HL-60 (cell line): ENCODE measurements at regions not wholly inside any gene's neighbourhood (a gene's known extent, or its start where the extent isn't known, plus 50 kb on each side); places are given as distances from the start of the nearest gene placed in this dataset.
"Not testable (repeated sequence)": the region's sequence is repeated elsewhere in the genome, so short reads cannot be mapped to it uniquely, and the experiment has no call there.

Source experiments
- POLR2AphosphoS5 ChIP-seq: IDR thresholded peaks from 2 replicates; pipeline ENCODE4 v1.6.1; 2012; ENCODE audit warnings: low read depth
- SPI1 ChIP-seq: IDR thresholded peaks from 2 replicates; pipeline ENCODE4 v1.6.1; 2012; ENCODE audit warnings: low read depth, mild to moderate bottlenecking, borderline replicate concordance
- TF ChIP-seq, protein P1 (sequence below): IDR thresholded peaks from one replicate; pipeline ENCODE4 v1.5.1; 2011; ENCODE audit warnings: low read length, control low read depth, inconsistent platforms; ENCODE audit not compliant: insufficient read depth
- TF ChIP-seq, protein P2 (sequence below): IDR thresholded peaks from 2 replicates; pipeline ENCODE4 v1.6.1; 2012; ENCODE audit warnings: low read depth; ENCODE audit not compliant: insufficient replicate concordance

DNA sequence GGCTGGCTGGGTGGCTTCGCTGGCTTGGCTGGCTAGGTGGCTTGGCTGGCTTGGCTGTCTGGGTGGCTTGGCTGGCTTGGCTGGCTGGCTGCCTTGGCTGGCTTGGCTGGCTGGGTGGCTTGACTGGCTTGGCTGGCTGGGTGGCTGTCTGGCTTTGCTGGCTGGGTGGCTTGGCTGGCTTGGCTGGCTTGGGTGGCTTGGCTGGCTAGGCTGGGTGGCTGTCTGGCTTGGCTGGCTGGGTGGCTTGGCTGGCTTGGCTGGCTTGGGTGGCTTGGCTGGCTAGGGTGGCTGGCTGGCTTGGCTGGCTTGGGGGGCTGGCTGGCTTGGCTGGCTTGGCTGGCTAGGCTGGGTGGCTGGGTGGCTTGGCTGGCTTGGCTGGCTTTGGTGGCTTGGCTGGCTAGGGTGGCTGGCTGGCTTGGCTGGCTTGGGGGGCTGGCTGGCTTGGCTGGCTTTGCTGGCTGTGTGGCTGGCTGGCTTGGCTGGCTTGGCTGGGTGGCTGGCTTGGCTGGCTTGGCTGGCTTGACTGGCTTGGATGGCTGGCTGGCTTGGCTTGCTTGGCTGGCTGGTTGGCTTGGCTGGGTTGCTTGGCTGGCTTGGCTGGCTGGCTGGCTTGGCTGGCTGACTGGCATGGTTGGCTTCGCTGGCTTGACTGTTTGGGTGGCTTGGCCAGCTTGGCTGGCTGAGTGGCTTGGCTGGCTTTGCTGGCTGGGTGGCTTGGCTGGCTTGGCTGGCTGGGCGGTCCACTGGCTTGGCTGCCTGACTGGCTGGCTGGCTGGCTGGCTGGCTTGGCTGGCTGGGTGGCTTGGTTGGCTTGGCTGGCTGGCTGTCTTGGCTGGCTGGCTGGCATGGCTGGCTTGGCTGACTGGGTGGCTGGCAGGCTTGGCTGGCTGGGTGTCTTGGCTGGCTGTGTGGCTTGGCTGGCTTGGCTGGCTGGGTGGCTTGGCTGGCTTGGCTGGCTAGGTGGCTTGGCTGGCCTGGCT lies 436.3 kb downstream of the GOLGA6L6 start:
- TF ChIP-seq, protein P1, sequence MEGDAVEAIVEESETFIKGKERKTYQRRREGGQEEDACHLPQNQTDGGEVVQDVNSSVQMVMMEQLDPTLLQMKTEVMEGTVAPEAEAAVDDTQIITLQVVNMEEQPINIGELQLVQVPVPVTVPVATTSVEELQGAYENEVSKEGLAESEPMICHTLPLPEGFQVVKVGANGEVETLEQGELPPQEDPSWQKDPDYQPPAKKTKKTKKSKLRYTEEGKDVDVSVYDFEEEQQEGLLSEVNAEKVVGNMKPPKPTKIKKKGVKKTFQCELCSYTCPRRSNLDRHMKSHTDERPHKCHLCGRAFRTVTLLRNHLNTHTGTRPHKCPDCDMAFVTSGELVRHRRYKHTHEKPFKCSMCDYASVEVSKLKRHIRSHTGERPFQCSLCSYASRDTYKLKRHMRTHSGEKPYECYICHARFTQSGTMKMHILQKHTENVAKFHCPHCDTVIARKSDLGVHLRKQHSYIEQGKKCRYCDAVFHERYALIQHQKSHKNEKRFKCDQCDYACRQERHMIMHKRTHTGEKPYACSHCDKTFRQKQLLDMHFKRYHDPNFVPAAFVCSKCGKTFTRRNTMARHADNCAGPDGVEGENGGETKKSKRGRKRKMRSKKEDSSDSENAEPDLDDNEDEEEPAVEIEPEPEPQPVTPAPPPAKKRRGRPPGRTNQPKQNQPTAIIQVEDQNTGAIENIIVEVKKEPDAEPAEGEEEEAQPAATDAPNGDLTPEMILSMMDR = not testable (repeated sequence)
- not testable (repeated sequence) for TF ChIP-seq SPI1, POLR2AphosphoS5
- TF ChIP-seq, protein P2, sequence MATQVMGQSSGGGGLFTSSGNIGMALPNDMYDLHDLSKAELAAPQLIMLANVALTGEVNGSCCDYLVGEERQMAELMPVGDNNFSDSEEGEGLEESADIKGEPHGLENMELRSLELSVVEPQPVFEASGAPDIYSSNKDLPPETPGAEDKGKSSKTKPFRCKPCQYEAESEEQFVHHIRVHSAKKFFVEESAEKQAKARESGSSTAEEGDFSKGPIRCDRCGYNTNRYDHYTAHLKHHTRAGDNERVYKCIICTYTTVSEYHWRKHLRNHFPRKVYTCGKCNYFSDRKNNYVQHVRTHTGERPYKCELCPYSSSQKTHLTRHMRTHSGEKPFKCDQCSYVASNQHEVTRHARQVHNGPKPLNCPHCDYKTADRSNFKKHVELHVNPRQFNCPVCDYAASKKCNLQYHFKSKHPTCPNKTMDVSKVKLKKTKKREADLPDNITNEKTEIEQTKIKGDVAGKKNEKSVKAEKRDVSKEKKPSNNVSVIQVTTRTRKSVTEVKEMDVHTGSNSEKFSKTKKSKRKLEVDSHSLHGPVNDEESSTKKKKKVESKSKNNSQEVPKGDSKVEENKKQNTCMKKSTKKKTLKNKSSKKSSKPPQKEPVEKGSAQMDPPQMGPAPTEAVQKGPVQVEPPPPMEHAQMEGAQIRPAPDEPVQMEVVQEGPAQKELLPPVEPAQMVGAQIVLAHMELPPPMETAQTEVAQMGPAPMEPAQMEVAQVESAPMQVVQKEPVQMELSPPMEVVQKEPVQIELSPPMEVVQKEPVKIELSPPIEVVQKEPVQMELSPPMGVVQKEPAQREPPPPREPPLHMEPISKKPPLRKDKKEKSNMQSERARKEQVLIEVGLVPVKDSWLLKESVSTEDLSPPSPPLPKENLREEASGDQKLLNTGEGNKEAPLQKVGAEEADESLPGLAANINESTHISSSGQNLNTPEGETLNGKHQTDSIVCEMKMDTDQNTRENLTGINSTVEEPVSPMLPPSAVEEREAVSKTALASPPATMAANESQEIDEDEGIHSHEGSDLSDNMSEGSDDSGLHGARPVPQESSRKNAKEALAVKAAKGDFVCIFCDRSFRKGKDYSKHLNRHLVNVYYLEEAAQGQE = not testable (repeated sequence)
